ENCODE measurements at regions not wholly inside any gene's neighbourhood (a gene's known extent, or its start where the extent isn't known, plus 50 kb on each side); places are given as distances from the start of the nearest gene placed in this dataset.
A peak's percentile ranks its signal among the peaks of the same experiment; 100 is the strongest.

DNA sequence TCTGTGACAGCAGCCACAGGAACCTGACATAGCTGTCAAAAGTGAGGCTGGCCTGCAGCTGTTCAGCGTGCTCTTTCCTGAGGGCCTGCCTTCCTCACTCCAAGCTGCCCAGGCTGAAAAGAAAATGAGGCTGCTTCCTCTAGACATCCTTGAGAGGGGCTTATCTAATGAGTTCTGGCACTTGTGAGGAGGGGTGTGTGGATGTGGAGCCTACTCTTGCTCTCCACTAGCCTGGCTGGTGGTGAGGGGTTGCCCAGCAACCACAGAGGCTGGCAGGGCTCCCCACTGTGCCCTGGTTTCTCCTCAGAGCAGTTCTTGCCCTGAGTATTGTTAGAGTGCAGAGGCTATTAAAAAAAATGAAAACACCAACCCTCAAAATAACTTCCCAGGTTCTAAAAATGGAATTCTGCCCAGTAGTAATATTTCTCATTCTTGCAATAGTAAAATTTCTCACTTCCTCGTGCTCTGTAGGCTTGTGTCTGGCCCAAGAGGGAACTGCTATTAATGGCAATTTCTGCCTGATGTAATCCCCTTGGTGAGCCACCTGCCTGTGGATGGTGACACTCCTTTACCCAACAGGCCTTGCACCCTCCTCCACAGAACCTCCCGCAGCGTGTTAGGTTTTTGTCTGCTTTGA is 52.6 kb upstream of the EPS8L3 start:
- Mint-ChIP-seq H3K4me3 (ENCODE audit: unreplicated experiment) (no peak overlapping the region), H3K4me1 (ENCODE audit: unreplicated experiment) (no peaks in the 10 kb centered on the region), H3K27ac (ENCODE audit: unreplicated experiment) (peak overlapping the region; percentile 70), H3K9me3 (ENCODE audit: unreplicated experiment) (no peaks in the 10 kb centered on the region), H3K36me3 (ENCODE audit: low read depth, unreplicated experiment) (no peaks in the 10 kb centered on the region), H3K27me3 (ENCODE audit: unreplicated experiment) (peaks cover 4% of the 10 kb centered on the region)
- no peak for DNase-seq (ENCODE audit: low spot score)
- TF ChIP-seq, protein P1, sequence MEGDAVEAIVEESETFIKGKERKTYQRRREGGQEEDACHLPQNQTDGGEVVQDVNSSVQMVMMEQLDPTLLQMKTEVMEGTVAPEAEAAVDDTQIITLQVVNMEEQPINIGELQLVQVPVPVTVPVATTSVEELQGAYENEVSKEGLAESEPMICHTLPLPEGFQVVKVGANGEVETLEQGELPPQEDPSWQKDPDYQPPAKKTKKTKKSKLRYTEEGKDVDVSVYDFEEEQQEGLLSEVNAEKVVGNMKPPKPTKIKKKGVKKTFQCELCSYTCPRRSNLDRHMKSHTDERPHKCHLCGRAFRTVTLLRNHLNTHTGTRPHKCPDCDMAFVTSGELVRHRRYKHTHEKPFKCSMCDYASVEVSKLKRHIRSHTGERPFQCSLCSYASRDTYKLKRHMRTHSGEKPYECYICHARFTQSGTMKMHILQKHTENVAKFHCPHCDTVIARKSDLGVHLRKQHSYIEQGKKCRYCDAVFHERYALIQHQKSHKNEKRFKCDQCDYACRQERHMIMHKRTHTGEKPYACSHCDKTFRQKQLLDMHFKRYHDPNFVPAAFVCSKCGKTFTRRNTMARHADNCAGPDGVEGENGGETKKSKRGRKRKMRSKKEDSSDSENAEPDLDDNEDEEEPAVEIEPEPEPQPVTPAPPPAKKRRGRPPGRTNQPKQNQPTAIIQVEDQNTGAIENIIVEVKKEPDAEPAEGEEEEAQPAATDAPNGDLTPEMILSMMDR (IDR thresholded peaks at IDR 0.05; ENCODE audit: unreplicated experiment): no peak

DNA sequence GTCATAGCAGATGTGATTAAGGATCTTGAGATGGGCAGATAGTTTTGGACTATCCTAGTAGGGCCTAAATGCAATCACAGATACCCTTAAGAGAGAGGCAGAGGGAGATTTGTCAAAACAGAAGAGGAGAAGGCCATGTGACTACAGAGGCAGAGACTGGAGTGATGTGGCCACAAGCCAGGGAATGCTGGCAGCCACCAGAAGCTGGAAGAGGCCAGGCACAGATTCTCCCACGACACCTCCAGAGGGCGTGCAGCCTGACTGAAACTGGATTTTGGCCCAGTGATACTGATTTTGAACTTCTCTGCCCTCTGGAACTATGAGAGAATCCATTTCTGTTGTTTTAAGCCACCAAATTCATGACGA is 52.1 kb upstream of the EPS8L3 start:
- peak overlapping the region; percentile 62 for H3K4me3 Mint-ChIP-seq (ENCODE audit: unreplicated experiment)

DNA sequence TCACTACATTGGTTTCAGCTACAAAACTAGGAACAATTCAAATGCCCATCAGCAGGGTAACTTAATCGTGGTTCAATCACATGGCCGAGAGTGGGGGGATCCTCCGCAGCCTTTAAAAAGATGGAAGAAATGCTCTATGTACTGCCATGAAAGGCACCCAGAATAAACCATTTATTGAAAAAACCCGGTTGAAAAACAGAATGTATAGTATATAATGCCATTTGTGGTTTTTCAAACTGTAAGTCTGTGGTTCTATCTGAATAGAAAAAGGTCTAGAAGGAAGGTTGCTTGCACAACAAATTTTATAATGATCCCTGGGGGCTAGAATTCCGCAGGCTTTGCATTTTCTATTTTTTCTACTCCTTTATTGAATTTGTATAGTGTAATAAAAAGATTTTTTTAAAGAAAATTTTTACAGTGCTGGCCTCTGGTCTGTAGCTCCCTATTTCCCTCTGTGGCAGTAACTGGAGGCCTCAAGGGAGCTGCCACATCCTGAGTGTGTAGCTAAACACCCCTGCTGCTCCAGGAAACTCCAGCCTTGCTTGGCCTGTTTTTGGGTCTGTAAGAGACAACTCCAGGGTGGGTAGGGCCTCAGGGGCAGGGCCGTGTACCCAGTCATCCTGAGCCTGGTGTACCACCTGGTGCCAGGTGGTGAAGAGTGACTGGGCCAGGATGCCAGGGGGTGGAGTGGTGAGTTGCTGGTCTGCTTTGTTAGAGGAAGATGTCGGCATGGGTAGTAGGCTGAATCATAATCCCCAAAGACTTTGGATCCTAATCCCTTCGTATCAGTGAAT is 51.5 kb upstream of the EPS8L3 start:
- Mint-ChIP-seq H3K4me3 (ENCODE audit: unreplicated experiment) (peak overlapping the region; percentile 62), H3K36me3 (ENCODE audit: low read depth, unreplicated experiment) (no peaks in the 10 kb centered on the region), H3K27me3 (ENCODE audit: unreplicated experiment) (no peaks in the 10 kb centered on the region), H3K27ac (ENCODE audit: unreplicated experiment) (no peak overlapping the region), H3K4me1 (ENCODE audit: unreplicated experiment) (no peaks in the 10 kb centered on the region), H3K9me3 (ENCODE audit: unreplicated experiment) (no peaks in the 10 kb centered on the region)
- no peak for DNase-seq (ENCODE audit: low spot score)
- TF ChIP-seq, protein P1 (IDR thresholded peaks at IDR 0.05; ENCODE audit: unreplicated experiment): no peak

More for the DNA sequence above, 52.1 kb upstream of the EPS8L3 start:
- TF ChIP-seq, protein P1 (IDR thresholded peaks at IDR 0.05; ENCODE audit: unreplicated experiment): no peak
- Mint-ChIP-seq H3K36me3 (ENCODE audit: low read depth, unreplicated experiment) (no peaks in the 10 kb centered on the region), H3K27ac (ENCODE audit: unreplicated experiment) (no peak overlapping the region), H3K27me3 (ENCODE audit: unreplicated experiment) (peaks cover under 1% of the 10 kb centered on the region), H3K4me1 (ENCODE audit: unreplicated experiment) (no peaks in the 10 kb centered on the region), H3K9me3 (ENCODE audit: unreplicated experiment) (no peaks in the 10 kb centered on the region)
- no peak for DNase-seq (ENCODE audit: low spot score)

DNA sequence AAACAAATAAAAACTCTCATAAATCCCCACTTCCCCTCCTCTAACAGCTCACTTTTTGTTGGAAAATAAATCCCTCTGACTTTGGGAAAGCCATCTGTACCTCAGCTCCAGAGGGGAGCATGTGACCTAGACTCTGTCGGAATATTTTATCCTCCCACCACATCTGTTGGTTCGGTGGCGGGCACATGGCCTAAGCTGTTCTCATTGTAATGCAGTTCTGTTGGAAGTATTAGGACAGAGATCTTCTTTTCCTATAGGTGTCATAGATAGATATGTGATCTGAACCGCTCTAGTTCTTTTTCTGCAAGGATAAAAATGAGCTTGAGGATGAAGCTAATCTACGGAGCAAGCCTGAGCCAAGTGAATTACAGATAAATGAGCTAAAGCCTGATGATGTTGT is 50.5 kb upstream of the EPS8L3 start:
- Mint-ChIP-seq H3K27me3 (ENCODE audit: unreplicated experiment) (no peaks in the 10 kb centered on the region), H3K36me3 (ENCODE audit: low read depth, unreplicated experiment) (no peaks in the 10 kb centered on the region), H3K27ac (ENCODE audit: unreplicated experiment) (no peak overlapping the region), H3K9me3 (ENCODE audit: unreplicated experiment) (no peaks in the 10 kb centered on the region), H3K4me1 (ENCODE audit: unreplicated experiment) (no peaks in the 10 kb centered on the region), H3K4me3 (ENCODE audit: unreplicated experiment) (no peak overlapping the region)
- TF ChIP-seq, protein P1 (IDR thresholded peaks at IDR 0.05; ENCODE audit: unreplicated experiment): no peak
- DNase-seq (ENCODE audit: low spot score): no peak

Data from endothelial cell (in vitro differentiated cells).